ENCODE measurements at regions not wholly inside any gene's neighbourhood (a gene's known extent, or its start where the extent isn't known, plus 50 kb on each side); places are given as distances from the start of the nearest gene placed in this dataset.
A peak's percentile ranks its signal among the peaks of the same experiment; 100 is the strongest.

DNA sequence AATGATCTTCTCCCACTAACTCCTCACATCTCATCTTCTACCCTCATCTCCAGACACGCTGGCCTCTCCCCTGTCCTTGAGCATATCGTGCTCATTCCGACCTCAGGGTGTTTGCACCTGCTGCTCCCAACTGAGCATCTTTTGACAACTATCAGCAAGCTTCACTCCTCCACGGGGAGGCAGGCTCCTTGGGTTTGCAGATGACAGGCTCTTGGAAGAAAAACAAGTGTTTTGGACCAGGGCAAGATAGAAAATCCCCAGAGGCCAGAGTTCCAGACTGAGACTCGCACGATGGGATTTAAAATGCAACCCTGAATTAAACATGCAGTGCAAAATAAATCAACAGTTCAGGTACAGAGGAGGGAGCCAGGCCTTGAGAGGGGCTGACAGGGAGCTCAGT lies 246.7 kb downstream of the PTPRU start:
- no peaks in the 10 kb centered on the region for H3K36me3 ChIP-seq (ENCODE audit: control insufficient read depth in 1 of 2, insufficient read depth in 2 of 2, low read length in 1 of 2)
- H3K4me3 ChIP-seq (ENCODE audit: low read length in 2 of 2): no peak overlapping the region
- 37% methylated on average over 6 of the region's 6 CpGs for WGBS, 2 donors
- peaks cover 2% of the 10 kb centered on the region for H3K9me3 ChIP-seq (ENCODE audit: control insufficient read depth, low read length)
- ATAC-seq (ENCODE audit: low FRiP score) (no peak), DNase-seq (peak in 1 of 2 donors; percentile 20)
- no peak overlapping the region for H3K27ac ChIP-seq (ENCODE audit: low read depth in 1 of 2, low read length in 2 of 2)
- intact Hi-C loops (cut with DNase I): no loop called here
- H3K27me3 ChIP-seq (ENCODE audit: control insufficient read depth in 1 of 2, insufficient read depth in 2 of 2, low read length in 1 of 2): no peaks in the 10 kb centered on the region
- H3K4me1 ChIP-seq (ENCODE audit: control insufficient read depth in 1 of 2, insufficient read depth in 2 of 2, low read length in 2 of 2): no peaks in the 10 kb centered on the region

DNA sequence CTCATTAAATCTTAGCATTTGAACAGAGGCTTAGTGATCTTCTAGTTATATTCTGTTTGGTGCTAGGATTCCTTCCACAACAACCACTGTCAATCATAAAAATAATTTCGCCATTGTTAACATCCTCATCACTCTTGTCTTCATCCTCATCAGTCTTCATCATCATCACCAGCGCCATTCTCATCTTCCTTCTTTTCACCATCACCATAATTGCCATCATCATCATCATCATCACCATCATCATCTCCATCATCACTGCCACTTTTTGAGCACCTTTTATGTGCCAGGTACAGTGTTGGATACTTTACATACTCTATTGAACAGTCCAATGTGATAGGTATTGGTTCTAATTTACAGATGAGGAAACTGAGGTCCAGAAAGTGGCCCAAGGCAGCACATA lies 245.7 kb downstream of the PTPRU start:
- intact Hi-C loops (cut with DNase I): no loop called here
- H3K27me3 ChIP-seq (ENCODE audit: control insufficient read depth in 1 of 2, insufficient read depth in 2 of 2, low read length in 1 of 2): peaks cover 0 to 2% of the 10 kb centered on the region in 2 donors
- no peak overlapping the region for H3K4me3 ChIP-seq (ENCODE audit: low read length in 2 of 2)
- 87 to 90% methylated on average over 2 of the region's 2 CpGs for WGBS, 2 donors
- DNase-seq (no peak), ATAC-seq (ENCODE audit: low FRiP score) (no peak)
- H3K9me3 ChIP-seq (ENCODE audit: control insufficient read depth, low read length): peaks cover 2% of the 10 kb centered on the region
- no peaks in the 10 kb centered on the region for H3K4me1 ChIP-seq (ENCODE audit: control insufficient read depth in 1 of 2, insufficient read depth in 2 of 2, low read length in 2 of 2)
- H3K36me3 ChIP-seq (ENCODE audit: control insufficient read depth in 1 of 2, insufficient read depth in 2 of 2, low read length in 1 of 2): no peaks in the 10 kb centered on the region
- no peak overlapping the region for H3K27ac ChIP-seq (ENCODE audit: low read depth in 1 of 2, low read length in 2 of 2)

DNA sequence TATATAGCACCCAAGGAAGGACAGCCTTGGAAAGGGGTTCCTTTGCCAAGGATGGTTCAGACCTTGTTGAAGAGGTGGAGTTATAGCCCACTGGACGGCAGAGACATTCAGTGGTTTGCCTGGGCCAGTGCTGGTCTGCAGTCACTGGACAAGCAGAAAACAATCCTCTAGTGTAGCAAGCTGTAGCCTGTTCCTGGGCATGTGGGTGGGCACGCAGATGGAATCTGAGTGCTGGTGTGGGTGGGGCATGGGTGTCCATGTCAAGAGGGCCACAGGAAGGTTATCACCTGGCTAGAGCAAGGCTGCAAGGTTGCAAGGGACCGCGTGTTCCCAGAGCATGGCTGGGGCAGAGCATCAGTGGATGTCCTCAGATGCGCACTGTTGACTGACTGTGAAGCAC lies 244.7 kb downstream of the PTPRU start:
- WGBS, 2 donors: 70 to 71% methylated on average over 5 of the region's 5 CpGs
- Histone ChIP-seq H3K36me3 (ENCODE audit: control insufficient read depth in 1 of 2, insufficient read depth in 2 of 2, low read length in 1 of 2) (no peaks in the 10 kb centered on the region), H3K4me3 (ENCODE audit: low read length in 2 of 2) (no peak overlapping the region), H3K27ac (ENCODE audit: low read depth in 1 of 2, low read length in 2 of 2) (no peak overlapping the region), H3K27me3 (ENCODE audit: control insufficient read depth in 1 of 2, insufficient read depth in 2 of 2, low read length in 1 of 2) (peaks cover 0 to 2% of the 10 kb centered on the region in 2 donors), H3K9me3 (ENCODE audit: control insufficient read depth, low read length) (peaks cover 2% of the 10 kb centered on the region), H3K4me1 (ENCODE audit: control insufficient read depth in 1 of 2, insufficient read depth in 2 of 2, low read length in 2 of 2) (no peaks in the 10 kb centered on the region)
- intact Hi-C loops (cut with DNase I): no loop called here
- DNase-seq (peak in 1 of 2 donors; percentile 24), ATAC-seq (ENCODE audit: low FRiP score) (no peak)

DNA sequence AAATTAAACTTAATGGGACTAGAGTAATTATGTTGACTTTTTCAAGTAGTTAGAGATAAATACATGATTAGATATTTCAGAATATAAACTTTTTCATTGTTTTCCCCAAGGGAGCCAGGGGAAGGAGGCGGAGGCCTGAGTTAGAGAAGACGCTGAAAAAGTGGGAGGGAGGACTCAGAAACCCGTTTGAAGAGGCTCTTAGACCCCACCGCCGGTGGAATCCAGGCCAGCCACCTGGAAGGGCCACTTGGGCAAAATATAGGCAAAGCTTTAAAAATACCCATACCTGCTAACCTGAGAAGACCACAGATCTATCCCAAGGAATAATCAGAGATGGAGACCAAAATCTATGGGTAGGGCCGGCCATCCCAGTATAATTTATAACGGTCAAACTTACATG lies 242.6 kb downstream of the PTPRU start:
- no peak for ATAC-seq (ENCODE audit: low FRiP score)

DNA sequence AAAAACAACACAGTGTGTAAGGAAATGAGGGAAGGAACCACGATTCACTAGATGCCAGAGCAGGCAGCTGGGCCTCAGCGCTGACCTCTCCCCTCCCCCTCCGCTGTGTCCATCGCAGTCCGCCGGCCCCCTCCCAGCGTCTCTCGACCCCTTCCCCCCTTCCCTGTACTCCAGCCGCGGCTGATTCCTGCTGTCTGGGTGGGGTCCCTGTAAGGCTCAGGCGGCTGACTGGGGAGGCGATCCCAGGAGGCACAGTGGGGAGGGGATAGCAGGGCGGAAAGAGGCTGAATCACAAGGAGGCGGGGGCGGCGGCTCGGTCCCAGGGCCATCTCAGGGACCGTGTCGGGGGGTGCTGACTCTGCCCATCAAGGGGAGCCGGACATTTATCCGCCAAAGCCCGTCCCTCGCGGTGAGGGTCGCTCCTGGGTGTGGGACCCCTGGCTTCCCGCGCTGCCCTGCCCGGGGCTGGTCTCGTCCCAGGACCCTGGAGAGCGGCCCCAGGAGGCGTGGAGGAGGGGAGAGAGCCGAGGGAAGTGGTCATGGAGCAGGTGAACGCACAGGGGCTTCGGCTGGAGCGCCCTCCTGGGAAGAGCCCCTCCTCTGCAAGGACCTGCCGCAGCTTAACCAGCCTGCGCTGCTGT lies 241.9 kb downstream of the PTPRU start:
- peaks cover 0 to 2% of the 10 kb centered on the region in 2 donors for H3K27me3 ChIP-seq (ENCODE audit: control insufficient read depth in 1 of 2, insufficient read depth in 2 of 2, low read length in 1 of 2)
- 2 to 3% methylated on average over 24 to 37 of the region's 37 CpGs for WGBS, 2 donors
- no peak overlapping the region for H3K4me3 ChIP-seq (ENCODE audit: low read length in 2 of 2)
- peaks cover 2% of the 10 kb centered on the region for H3K9me3 ChIP-seq (ENCODE audit: control insufficient read depth, low read length)
- no peaks in the 10 kb centered on the region for H3K4me1 ChIP-seq (ENCODE audit: control insufficient read depth in 1 of 2, insufficient read depth in 2 of 2, low read length in 2 of 2)
- H3K27ac ChIP-seq (ENCODE audit: low read depth in 1 of 2, low read length in 2 of 2): no peak overlapping the region
- DNase-seq (peak in 1 of 2 donors; percentile 65), ATAC-seq (ENCODE audit: low FRiP score) (no peak)
- H3K36me3 ChIP-seq (ENCODE audit: control insufficient read depth in 1 of 2, insufficient read depth in 2 of 2, low read length in 1 of 2): no peaks in the 10 kb centered on the region
- intact Hi-C loops (cut with DNase I): no loop called here

More for the DNA sequence above, 242.6 kb downstream of the PTPRU start:
- WGBS, 2 donors: 36 to 37% methylated on average over 7 of the region's 7 CpGs
- H3K27ac ChIP-seq (ENCODE audit: low read depth in 1 of 2, low read length in 2 of 2): no peak overlapping the region
- peaks cover 2% of the 10 kb centered on the region for H3K9me3 ChIP-seq (ENCODE audit: control insufficient read depth, low read length)
- H3K4me3 ChIP-seq (ENCODE audit: low read length in 2 of 2): no peak overlapping the region
- no peaks in the 10 kb centered on the region for H3K36me3 ChIP-seq (ENCODE audit: control insufficient read depth in 1 of 2, insufficient read depth in 2 of 2, low read length in 1 of 2)
- DNase-seq: peak in 1 of 2 donors; percentile 7
- no peaks in the 10 kb centered on the region for H3K4me1 ChIP-seq (ENCODE audit: control insufficient read depth in 1 of 2, insufficient read depth in 2 of 2, low read length in 2 of 2)
- peaks cover 0 to 2% of the 10 kb centered on the region in 2 donors for H3K27me3 ChIP-seq (ENCODE audit: control insufficient read depth in 1 of 2, insufficient read depth in 2 of 2, low read length in 1 of 2)
- intact Hi-C loops (cut with DNase I): no loop called here

DNA sequence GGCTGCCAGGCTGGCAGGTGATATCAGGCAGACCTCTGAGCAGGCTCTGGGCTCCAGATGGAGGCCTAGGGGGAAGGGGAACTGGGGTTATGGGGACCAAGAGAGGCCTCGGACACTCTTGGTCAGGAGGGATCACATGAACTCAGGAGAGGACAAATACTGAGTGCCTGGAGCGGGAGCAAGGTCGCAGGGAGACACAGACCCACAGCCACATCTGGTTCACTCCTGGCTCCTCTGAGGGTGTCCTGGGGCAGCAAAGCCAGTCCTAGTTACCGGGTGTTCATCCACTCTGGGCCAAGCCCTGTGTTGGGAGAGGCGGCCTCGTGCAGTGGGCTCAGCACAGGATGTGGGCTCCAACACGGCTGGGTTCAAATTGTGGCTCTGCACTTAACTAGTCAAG lies 239.0 kb downstream of the PTPRU start:
- ATAC-seq (ENCODE audit: low FRiP score) (no peak), DNase-seq (peak in 1 of 2 donors; percentile 49)
- H3K9me3 ChIP-seq (ENCODE audit: control insufficient read depth, low read length): no peaks in the 10 kb centered on the region
- intact Hi-C loops (cut with DNase I): no loop called here
- H3K4me3 ChIP-seq (ENCODE audit: low read length in 2 of 2): no peak overlapping the region
- no peaks in the 10 kb centered on the region for H3K36me3 ChIP-seq (ENCODE audit: control insufficient read depth in 1 of 2, insufficient read depth in 2 of 2, low read length in 1 of 2)
- WGBS, 2 donors: 61 to 71% methylated on average over 7 of the region's 7 CpGs
- no peak overlapping the region for H3K27ac ChIP-seq (ENCODE audit: low read depth in 1 of 2, low read length in 2 of 2)
- no peaks in the 10 kb centered on the region for H3K4me1 ChIP-seq (ENCODE audit: control insufficient read depth in 1 of 2, insufficient read depth in 2 of 2, low read length in 2 of 2)
- peaks cover 0 to 2% of the 10 kb centered on the region in 2 donors for H3K27me3 ChIP-seq (ENCODE audit: control insufficient read depth in 1 of 2, insufficient read depth in 2 of 2, low read length in 1 of 2)

DNA sequence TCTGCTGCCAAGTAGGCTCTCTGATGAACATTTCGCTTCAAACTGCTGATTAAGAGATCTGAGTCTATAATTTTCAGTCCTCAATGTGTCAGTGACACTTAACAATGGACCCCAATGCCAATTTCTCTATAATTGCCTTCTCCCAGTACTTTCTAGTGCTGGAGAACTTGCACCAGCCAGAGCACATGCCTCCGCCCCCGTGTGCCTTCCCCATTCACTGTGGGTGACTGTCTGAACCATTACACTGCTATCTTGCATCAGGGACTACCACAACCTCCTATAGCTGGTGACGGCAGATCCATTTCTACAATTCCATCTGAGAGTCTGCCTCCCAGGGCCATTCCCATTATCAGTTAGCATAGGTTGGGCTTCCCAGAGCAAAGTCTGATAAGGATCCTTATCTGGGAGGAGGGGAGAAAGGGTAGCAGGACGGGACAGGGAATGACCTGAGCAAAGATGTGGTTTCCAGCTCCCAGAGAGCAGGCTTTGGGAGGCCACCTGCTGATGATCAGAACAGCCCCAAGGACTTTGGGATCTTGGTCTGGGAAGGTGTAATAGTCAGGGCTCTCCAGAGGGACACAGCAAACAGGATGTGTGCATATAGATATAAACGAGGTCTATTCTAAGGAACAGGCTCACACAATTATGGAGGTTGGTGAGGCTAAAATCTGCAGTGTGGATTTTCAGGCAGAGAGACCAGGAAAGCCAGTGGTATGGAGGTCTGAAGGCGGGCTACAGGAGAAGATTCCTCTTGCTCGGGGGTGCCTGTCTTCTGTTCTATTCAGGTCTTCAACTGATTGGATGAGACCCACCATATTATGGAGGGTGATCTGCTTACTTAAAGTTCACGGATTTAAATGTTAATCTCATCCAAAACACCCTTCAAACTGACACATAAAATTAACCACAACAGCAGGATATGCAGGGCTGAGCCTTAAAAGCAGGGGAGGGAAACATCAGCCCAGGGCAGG lies 238.2 kb downstream of the PTPRU start:
- no peak overlapping the region for H3K4me3 ChIP-seq (ENCODE audit: low read length in 2 of 2)
- DNase-seq (peak in 1 of 2 donors; percentile 7), ATAC-seq (ENCODE audit: low FRiP score) (no peak)
- H3K27me3 ChIP-seq (ENCODE audit: control insufficient read depth in 1 of 2, insufficient read depth in 2 of 2, low read length in 1 of 2): peaks cover 0 to 2% of the 10 kb centered on the region in 2 donors
- H3K36me3 ChIP-seq (ENCODE audit: control insufficient read depth in 1 of 2, insufficient read depth in 2 of 2, low read length in 1 of 2): no peaks in the 10 kb centered on the region
- no peaks in the 10 kb centered on the region for H3K9me3 ChIP-seq (ENCODE audit: control insufficient read depth, low read length)
- no peaks in the 10 kb centered on the region for H3K4me1 ChIP-seq (ENCODE audit: control insufficient read depth in 1 of 2, insufficient read depth in 2 of 2, low read length in 2 of 2)
- H3K27ac ChIP-seq (ENCODE audit: low read depth in 1 of 2, low read length in 2 of 2): no peak overlapping the region
- WGBS, 2 donors: 47 to 53% methylated on average over 9 of the region's 9 CpGs
- intact Hi-C loops (cut with DNase I): no loop called here

DNA sequence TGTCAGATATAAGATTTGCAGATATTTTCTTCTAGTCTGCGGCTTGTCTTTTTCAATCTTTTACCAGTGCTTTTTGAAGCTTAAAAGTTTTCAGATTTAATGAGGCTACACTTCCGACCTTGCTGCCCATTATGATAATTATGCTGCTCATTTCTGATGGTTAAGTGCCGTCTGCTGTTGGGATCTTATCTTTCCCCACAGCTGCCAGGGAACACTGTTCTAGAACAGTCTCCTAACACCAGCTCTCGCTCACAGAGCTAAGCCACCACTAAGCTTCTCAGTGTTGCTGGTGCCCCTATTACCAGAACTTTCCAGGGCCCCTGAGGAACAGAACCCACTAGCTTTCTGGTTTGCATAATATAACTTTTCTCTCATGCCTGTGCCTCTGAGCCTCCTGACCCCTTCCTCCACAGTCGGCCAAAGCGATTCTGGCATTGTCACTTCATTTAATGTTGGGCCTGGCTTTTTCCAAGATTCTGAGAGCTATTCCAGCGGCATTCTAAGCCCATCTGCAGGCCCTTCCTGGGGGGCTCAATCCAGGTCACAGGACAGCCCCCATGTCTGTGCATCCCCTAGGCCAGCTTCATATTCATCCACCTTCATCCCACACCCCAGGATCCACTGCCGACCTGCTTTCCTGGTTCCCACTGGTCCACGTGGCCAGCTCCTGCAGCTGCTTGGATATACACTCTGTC lies 237.0 kb downstream of the PTPRU start:
- DNase-seq (no peak), ATAC-seq (ENCODE audit: low FRiP score) (no peak)
- no peaks in the 10 kb centered on the region for H3K36me3 ChIP-seq (ENCODE audit: control insufficient read depth in 1 of 2, insufficient read depth in 2 of 2, low read length in 1 of 2)
- peaks cover 0 to 2% of the 10 kb centered on the region in 2 donors for H3K27me3 ChIP-seq (ENCODE audit: control insufficient read depth in 1 of 2, insufficient read depth in 2 of 2, low read length in 1 of 2)
- intact Hi-C loops (cut with DNase I): no loop called here
- H3K9me3 ChIP-seq (ENCODE audit: control insufficient read depth, low read length): no peaks in the 10 kb centered on the region
- 65 to 67% methylated on average over 9 of the region's 9 CpGs for WGBS, 2 donors
- H3K4me3 ChIP-seq (ENCODE audit: low read length in 2 of 2): no peak overlapping the region
- H3K4me1 ChIP-seq (ENCODE audit: control insufficient read depth in 1 of 2, insufficient read depth in 2 of 2, low read length in 2 of 2): no peaks in the 10 kb centered on the region
- H3K27ac ChIP-seq (ENCODE audit: low read depth in 1 of 2, low read length in 2 of 2): no peak overlapping the region

All from aorta (tissue), 5 donors.